GM18868 (cell line): ENCODE measurements at regions not wholly inside any gene's neighbourhood (a gene's known extent, or its start where the extent isn't known, plus 50 kb on each side); places are given as distances from the start of the nearest gene placed in this dataset.

Experiments used
- ATAC-seq: cut with Tn5 transposase; IDR thresholded peaks from one replicate; pipeline ENCODE4 v1.9.1; 2021; ENCODE audit warnings: mild to moderate bottlenecking, moderate library complexity; ENCODE audit not compliant: unreplicated experiment

GRCh38 chr1:209231476-209232156, 351.9 kb upstream of the CAMK1G start:
- ATAC-seq = no peak

- ATAC-seq = no peak
Measured at GRCh38 chr1:209232197-209232596, 351.3 kb upstream of the CAMK1G start.

GRCh38 chr1:209232759-209233158, 350.8 kb upstream of the CAMK1G start:
- ATAC-seq = no peak

- no peak for ATAC-seq
Measured at GRCh38 chr1:209235166-209235565, 348.3 kb upstream of the CAMK1G start.

GRCh38 chr1:209238356-209238755, 345.2 kb upstream of the CAMK1G start:
- ATAC-seq = no peak

- ATAC-seq = no peak
Measured at GRCh38 chr1:209240351-209240750, 343.2 kb upstream of the CAMK1G start.

GRCh38 chr1:209241487-209241886, 342.0 kb upstream of the CAMK1G start:
- ATAC-seq = no peak

- ATAC-seq = peak; percentile 83
Measured at GRCh38 chr1:209248649-209249279, 334.8 kb upstream of the CAMK1G start.

- no peak for ATAC-seq
Measured at GRCh38 chr1:209249280-209249670, 334.2 kb upstream of the CAMK1G start.

- no peak for ATAC-seq
Measured at GRCh38 chr1:209249785-209250440, 333.6 kb upstream of the CAMK1G start.

GRCh38 chr1:209250861-209251636, 332.5 kb upstream of the CAMK1G start:
- ATAC-seq = no peak

GRCh38 chr1:209256766-209257350, 326.7 kb upstream of the CAMK1G start:
- no peak for ATAC-seq

GRCh38 chr1:209257454-209257853, 326.1 kb upstream of the CAMK1G start:
- ATAC-seq = no peak

- no peak for ATAC-seq
Measured at GRCh38 chr1:209260136-209260535, 323.4 kb upstream of the CAMK1G start.

GRCh38 chr1:209262631-209263030, 320.9 kb upstream of the CAMK1G start:
- no peak for ATAC-seq

- ATAC-seq = no peak
Measured at GRCh38 chr1:209265301-209265700, 318.2 kb upstream of the CAMK1G start.

GRCh38 chr1:209266590-209267205, 316.8 kb upstream of the CAMK1G start:
- ATAC-seq = no peak

GRCh38 chr1:209267968-209268367, 315.5 kb upstream of the CAMK1G start:
- no peak for ATAC-seq

- no peak for ATAC-seq
Measured at GRCh38 chr1:209268479-209268878, 315.0 kb upstream of the CAMK1G start.

GRCh38 chr1:209276321-209276720, 307.2 kb upstream of the CAMK1G start:
- no peak for ATAC-seq

GRCh38 chr1:209277662-209278061, 305.9 kb upstream of the CAMK1G start:
- no peak for ATAC-seq
